MCF 10A (cell line): ENCODE measurements at regions not wholly inside any gene's neighbourhood (a gene's known extent, or its start where the extent isn't known, plus 50 kb on each side); places are given as distances from the start of the nearest gene placed in this dataset.

Experiments used
- BruUV-seq: library from RNA; stranded (reverse); fragments of 400-500 nt; replicated peaks from 2 replicates; lab custom pipeline; 2021; lab: Mats Ljungman, UMichigan
- CTCF ChIA-PET: fragments of 300-600 bp; sonication (Branson Sonifier 250); formaldehyde crosslinking; extraction: SDS; loops from one replicate; lab custom pipeline; 2021; ENCODE audit warnings: antibody characterized with exemption, inconsistent platforms; lab: Yijun Ruan, JAX
- POLR2A ChIA-PET: fragments of 300-600, 350-650 bp; sonication (Branson Sonifier 250); formaldehyde crosslinking; extraction: SDS; loops from one replicate; lab custom pipeline; 2020; ENCODE audit warnings: antibody characterized with exemption, inconsistent platforms; lab: Yijun Ruan, JAX
- DNase-seq: peaks from one replicate; pipeline ENCODE4 v3.0.0-alpha.2; 2018; ENCODE audit not compliant: unreplicated experiment
- H3K27ac Mint-ChIP-seq: one replicate; pipeline ENCODE4 v1.8.0; 2022; ENCODE audit warnings: mild to moderate bottlenecking, low read depth, mixed read lengths; ENCODE audit not compliant: unreplicated experiment
- H3K27me3 Mint-ChIP-seq: one replicate; pipeline ENCODE4 v1.8.0; 2022; ENCODE audit warnings: mixed read lengths; ENCODE audit not compliant: insufficient read depth, unreplicated experiment
- H3K36me3 Mint-ChIP-seq: one replicate; pipeline ENCODE4 v1.8.0; 2022; ENCODE audit warnings: mild to moderate bottlenecking, moderate library complexity, mixed read lengths; ENCODE audit not compliant: insufficient read depth, unreplicated experiment
- H3K4me1 Mint-ChIP-seq: one replicate; pipeline ENCODE4 v1.8.0; 2022; ENCODE audit warnings: mixed read lengths; ENCODE audit not compliant: insufficient read depth, unreplicated experiment
- H3K4me3 Mint-ChIP-seq: one replicate; pipeline ENCODE4 v1.8.0; 2022; ENCODE audit warnings: mild to moderate bottlenecking, moderate library complexity, mixed read lengths; ENCODE audit not compliant: unreplicated experiment
- H3K9me3 Mint-ChIP-seq: one replicate; pipeline ENCODE4 v1.8.0; 2022; ENCODE audit warnings: mixed read lengths; ENCODE audit not compliant: unreplicated experiment
- intact Hi-C: fragments of 100-400 bp; cut with micrococcal nuclease; formaldehyde crosslinking; loops from 2 replicates; pipeline ENCODE4 v1.14.1; 2022
- TF ChIP-seq, protein P1 (sequence below): fragments of 200-600 bp; IDR thresholded peaks from one replicate; pipeline ENCODE4 v1.8.0; 2022; ENCODE audit warnings: antibody characterized with exemption, mild to moderate bottlenecking; ENCODE audit not compliant: unreplicated experiment

DNA sequence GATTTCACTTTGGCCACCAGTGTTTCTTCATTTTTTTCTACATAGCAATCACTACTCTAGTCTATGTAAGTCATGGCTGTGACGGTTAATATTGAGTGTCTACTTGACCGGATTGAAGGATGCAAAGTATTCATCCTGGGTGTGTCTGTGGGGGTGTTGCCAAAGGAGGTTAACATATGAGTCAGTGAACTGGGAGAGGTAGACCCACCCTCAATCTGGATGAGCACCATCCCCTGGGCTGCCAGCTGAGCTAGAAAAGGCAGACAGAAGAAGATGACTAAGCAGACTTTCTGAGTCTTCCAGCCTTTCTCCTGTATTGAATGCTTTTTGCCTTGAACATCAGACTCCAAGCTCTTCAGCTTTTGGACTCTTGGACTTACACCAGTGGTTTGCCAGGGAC lies 265.0 kb upstream of the SLC8A1 start:
- no peaks in the 10 kb centered on the region for H3K27me3 Mint-ChIP-seq
- intact Hi-C loops, result loop anchor here (10.0 kb wide), 1 partner anchor 62 kb away; no protein-coding TSS in a partner anchor
- POLR2A ChIA-PET, result no interaction called here
- DNase-seq, result peak; percentile 88
- H3K27ac Mint-ChIP-seq, result peak overlapping the region; percentile 52
- no peak overlapping the region for H3K4me3 Mint-ChIP-seq
- CTCF ChIA-PET, result no interaction called here
- H3K36me3 Mint-ChIP-seq, result no peaks in the 10 kb centered on the region
- H3K4me1 Mint-ChIP-seq, result peaks cover 18% of the 10 kb centered on the region
- TF ChIP-seq, protein P1, sequence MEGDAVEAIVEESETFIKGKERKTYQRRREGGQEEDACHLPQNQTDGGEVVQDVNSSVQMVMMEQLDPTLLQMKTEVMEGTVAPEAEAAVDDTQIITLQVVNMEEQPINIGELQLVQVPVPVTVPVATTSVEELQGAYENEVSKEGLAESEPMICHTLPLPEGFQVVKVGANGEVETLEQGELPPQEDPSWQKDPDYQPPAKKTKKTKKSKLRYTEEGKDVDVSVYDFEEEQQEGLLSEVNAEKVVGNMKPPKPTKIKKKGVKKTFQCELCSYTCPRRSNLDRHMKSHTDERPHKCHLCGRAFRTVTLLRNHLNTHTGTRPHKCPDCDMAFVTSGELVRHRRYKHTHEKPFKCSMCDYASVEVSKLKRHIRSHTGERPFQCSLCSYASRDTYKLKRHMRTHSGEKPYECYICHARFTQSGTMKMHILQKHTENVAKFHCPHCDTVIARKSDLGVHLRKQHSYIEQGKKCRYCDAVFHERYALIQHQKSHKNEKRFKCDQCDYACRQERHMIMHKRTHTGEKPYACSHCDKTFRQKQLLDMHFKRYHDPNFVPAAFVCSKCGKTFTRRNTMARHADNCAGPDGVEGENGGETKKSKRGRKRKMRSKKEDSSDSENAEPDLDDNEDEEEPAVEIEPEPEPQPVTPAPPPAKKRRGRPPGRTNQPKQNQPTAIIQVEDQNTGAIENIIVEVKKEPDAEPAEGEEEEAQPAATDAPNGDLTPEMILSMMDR, result no peak
- BruUV-seq, result no TSS peak
- peaks cover 7% of the 10 kb centered on the region for H3K9me3 Mint-ChIP-seq

DNA sequence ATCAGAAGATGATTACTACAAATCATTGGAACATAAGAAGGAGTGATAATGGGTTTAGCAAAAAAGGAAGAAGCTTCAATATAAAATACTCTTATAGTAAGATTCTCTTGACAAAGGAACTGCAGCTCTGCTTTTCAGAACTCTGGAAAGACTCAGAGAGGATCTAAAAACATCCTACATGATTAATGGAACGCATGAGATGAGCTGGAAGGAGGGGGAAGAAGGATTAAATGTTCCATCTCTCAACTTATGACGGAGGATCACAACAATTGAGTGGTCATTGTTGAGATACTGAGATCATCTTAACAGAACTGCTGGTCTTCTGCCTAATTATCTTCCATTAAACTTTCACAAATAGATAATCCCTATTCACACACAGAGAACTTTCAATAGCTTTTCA lies 267.5 kb upstream of the SLC8A1 start:
- H3K4me1 Mint-ChIP-seq, result peaks cover 18% of the 10 kb centered on the region
- DNase-seq, result no peak
- ChIA-PET POLR2A (no interaction called here), CTCF (interaction anchor here (0.7 kb wide), 1 partner anchor 1246 kb away, joined by 3 read pairs; no protein-coding TSS in a partner anchor)
- no TSS peak for BruUV-seq
- peaks cover 7% of the 10 kb centered on the region for H3K9me3 Mint-ChIP-seq
- TF ChIP-seq, protein P1, result no peak
- no peak overlapping the region for H3K27ac Mint-ChIP-seq
- intact Hi-C loops, result loop anchor here (10.0 kb wide), 1 partner anchor 65 kb away; no protein-coding TSS in a partner anchor
- H3K27me3 Mint-ChIP-seq, result no peaks in the 10 kb centered on the region
- H3K4me3 Mint-ChIP-seq, result no peak overlapping the region
- no peaks in the 10 kb centered on the region for H3K36me3 Mint-ChIP-seq

DNA sequence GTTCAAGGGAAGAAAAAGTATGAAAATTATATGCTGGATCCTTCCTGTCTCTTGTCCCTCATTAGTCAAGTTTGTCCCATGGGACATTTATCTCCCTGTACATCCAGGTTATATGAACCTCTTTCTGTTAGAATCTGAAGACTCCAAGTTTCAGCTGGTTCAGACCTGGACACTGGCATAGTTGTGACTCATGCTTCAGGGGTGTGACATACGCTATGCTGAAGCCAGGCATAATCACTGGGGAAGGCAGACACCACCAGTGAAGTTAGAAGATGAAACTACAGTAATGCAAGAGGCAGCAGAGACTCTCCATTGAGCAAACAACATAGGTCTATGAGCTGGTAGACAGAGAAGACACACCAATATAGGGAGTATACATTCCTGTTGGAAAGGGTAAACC lies 269.7 kb upstream of the SLC8A1 start:
- no peaks in the 10 kb centered on the region for H3K9me3 Mint-ChIP-seq
- intact Hi-C loops, result no loop called here
- DNase-seq, result peak; percentile 52
- TF ChIP-seq, protein P1, result no peak
- POLR2A ChIA-PET, result interaction anchor here (0.5 kb wide), 1 partner anchor 755 kb away, joined by 3 read pairs; no protein-coding TSS in a partner anchor
- peaks cover 17% of the 10 kb centered on the region for H3K4me1 Mint-ChIP-seq
- H3K4me3 Mint-ChIP-seq, result no peak overlapping the region
- CTCF ChIA-PET, result interaction anchor here (0.6 kb wide), 1 partner anchor 79 kb away, joined by 3 read pairs; no protein-coding TSS in a partner anchor
- no peaks in the 10 kb centered on the region for H3K27me3 Mint-ChIP-seq
- no TSS peak for BruUV-seq
- H3K27ac Mint-ChIP-seq, result no peak overlapping the region
- H3K36me3 Mint-ChIP-seq, result no peaks in the 10 kb centered on the region

DNA sequence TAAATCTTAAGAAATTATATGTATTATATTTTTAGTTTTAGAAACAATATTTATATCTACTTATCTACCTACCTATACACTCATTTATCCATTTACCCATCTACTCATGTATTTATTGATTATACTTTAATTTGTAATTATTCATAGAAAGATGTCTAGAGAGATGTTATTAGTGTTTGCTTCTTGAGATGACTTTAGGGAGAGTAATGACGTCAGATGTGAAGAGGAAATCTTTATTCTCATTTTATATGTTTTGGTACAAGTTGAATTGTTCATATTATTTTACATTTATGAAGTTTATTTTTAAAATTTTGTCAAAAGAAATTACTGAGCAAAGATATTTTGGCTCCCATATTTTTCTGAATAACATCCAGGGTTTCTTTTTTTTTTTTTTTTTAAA lies 271.3 kb upstream of the SLC8A1 start:
- no TSS peak for BruUV-seq
- Mint-ChIP-seq H3K4me3 (no peak overlapping the region), H3K27ac (no peak overlapping the region), H3K9me3 (no peaks in the 10 kb centered on the region), H3K36me3 (no peaks in the 10 kb centered on the region), H3K4me1 (peaks cover 10% of the 10 kb centered on the region), H3K27me3 (no peaks in the 10 kb centered on the region)
- ChIA-PET POLR2A (interaction anchor here (0.6 kb wide), 1 partner anchor 502 kb away, joined by 3 read pairs; no protein-coding TSS in a partner anchor), CTCF (no interaction called here)
- TF ChIP-seq, protein P1, result no peak
- no peak for DNase-seq
- intact Hi-C loops, result no loop called here
